GM19397 (cell line): ENCODE measurements at regions not wholly inside any gene's neighbourhood (a gene's known extent, or its start where the extent isn't known, plus 50 kb on each side); places are given as distances from the start of the nearest gene placed in this dataset.
A peak's percentile ranks its signal among the peaks of the same experiment; 100 is the strongest.

ENCODE experiments used
- ATAC-seq: cut with Tn5 transposase; IDR thresholded peaks from one replicate; pipeline ENCODE4 v1.9.1; 2021; ENCODE audit warnings: mild to moderate bottlenecking, moderate library complexity; ENCODE audit not compliant: unreplicated experiment

- no peak for ATAC-seq
Measured at GRCh38 chr4:152236519-152237056, 299.3 kb downstream of the FBXW7 start.

- no peak for ATAC-seq
Measured at GRCh38 chr4:152235718-152236117, 300.2 kb downstream of the FBXW7 start.

GRCh38 chr4:152234571-152234970 is 301.3 kb downstream of the FBXW7 start:
- no peak for ATAC-seq

GRCh38 chr4:152232271-152232670 is 303.6 kb downstream of the FBXW7 start:
- ATAC-seq: no peak

GRCh38 chr4:152229782-152230289 is 306.1 kb downstream of the FBXW7 start:
- no peak for ATAC-seq

GRCh38 chr4:152225680-152226079 is 310.2 kb downstream of the FBXW7 start:
- no peak for ATAC-seq

- ATAC-seq: no peak
Measured at GRCh38 chr4:152224721-152225420, 311.0 kb downstream of the FBXW7 start.

GRCh38 chr4:152224223-152224622 is 311.7 kb downstream of the FBXW7 start:
- no peak for ATAC-seq

GRCh38 chr4:152223600-152223999 is 312.3 kb downstream of the FBXW7 start:
- ATAC-seq: no peak

GRCh38 chr4:152221816-152222516 is 313.9 kb downstream of the FBXW7 start:
- no peak for ATAC-seq

GRCh38 chr4:152220201-152220666 is 315.7 kb downstream of the FBXW7 start:
- ATAC-seq: peak; percentile 61

GRCh38 chr4:152218576-152218975 is 317.3 kb downstream of the FBXW7 start:
- no peak for ATAC-seq

GRCh38 chr4:152217896-152218295 is 318.0 kb downstream of the FBXW7 start:
- ATAC-seq: no peak

GRCh38 chr4:152211936-152212653 is 323.8 kb downstream of the FBXW7 start:
- no peak for ATAC-seq

GRCh38 chr4:152209772-152210493 is 326.0 kb downstream of the FBXW7 start:
- ATAC-seq: peak; percentile 78

GRCh38 chr4:152207378-152207720 is 328.5 kb downstream of the FBXW7 start:
- no peak for ATAC-seq

GRCh38 chr4:152206646-152207377 is 329.1 kb downstream of the FBXW7 start:
- no peak for ATAC-seq

GRCh38 chr4:152206185-152206584 is 329.7 kb downstream of the FBXW7 start:
- ATAC-seq: no peak

GRCh38 chr4:152202415-152202814 is 333.5 kb downstream of the FBXW7 start:
- ATAC-seq: no peak
